Lung (tissue), 11 donors: ENCODE measurements at regions not wholly inside any gene's neighbourhood (a gene's known extent, or its start where the extent isn't known, plus 50 kb on each side); places are given as distances from the start of the nearest gene placed in this dataset.
A peak's percentile ranks its signal among the peaks of the same experiment; 100 is the strongest.

Source experiments
- ATAC-seq: fragments of 200-7000 bp; cut with Tn5 transposase; one replicate; pipeline ENCODE4 v1.9.1; 2020; ENCODE audit warnings: moderate number of reproducible peaks; ENCODE audit not compliant: insufficient read depth, low FRiP score
- DNase-seq, 3 donors: peaks; one replicate each; pipeline ENCODE4 v3.0.0-alpha.2; 2013 to 2017
- H3K27ac ChIP-seq, 2 donors: one replicate each; pipeline ENCODE4 v1.5.1; 2013; ENCODE audit warnings: mild to moderate bottlenecking in 2 of 2, moderate library complexity in 2 of 2, control low read depth in 1 of 2, inconsistent platforms in 1 of 2, low read depth in 1 of 2, low read length in 1 of 2
- H3K27me3 ChIP-seq, 3 donors: one replicate each; pipeline ENCODE4 v1.5.1; 2013; ENCODE audit warnings: low read length in 2 of 3; ENCODE audit not compliant: control insufficient read depth in 3 of 3, insufficient read depth in 3 of 3
- H3K36me3 ChIP-seq, 4 donors: one replicate each; pipeline ENCODE4 v1.5.1; 2013; ENCODE audit warnings: low read length in 4 of 4, mild to moderate bottlenecking in 1 of 4, moderate library complexity in 1 of 4; ENCODE audit not compliant: control insufficient read depth in 4 of 4, insufficient read depth in 4 of 4
- H3K4me1 ChIP-seq, 5 donors: one replicate each; pipeline ENCODE4 v1.5.1; 2013; ENCODE audit warnings: low read length in 5 of 5, mild to moderate bottlenecking in 2 of 5, moderate library complexity in 1 of 5; ENCODE audit not compliant: control insufficient read depth in 5 of 5, insufficient read depth in 5 of 5
- H3K4me3 ChIP-seq: one replicate; pipeline ENCODE4 v1.5.1; 2013; ENCODE audit warnings: mild to moderate bottlenecking, control low read depth, moderate library complexity
- H3K9ac ChIP-seq, 2 donors: one replicate each; pipeline ENCODE4 v1.5.1; 2013; ENCODE audit warnings: low read length in 2 of 2, control low read depth in 1 of 2; ENCODE audit not compliant: insufficient read depth in 1 of 2
- H3K9me3 ChIP-seq, 4 donors: one replicate each; pipeline ENCODE4 v1.5.1; 2013; ENCODE audit warnings: low read length in 3 of 4, mild to moderate bottlenecking in 1 of 4, moderate library complexity in 1 of 4; ENCODE audit not compliant: control insufficient read depth in 4 of 4, insufficient read depth in 3 of 4
- CTCF ChIP-seq: IDR thresholded peaks from 2 replicates; pipeline ENCODE4 v1.5.1; 2012; ENCODE audit warnings: mild to moderate bottlenecking; ENCODE audit errors: control extremely low read depth, extremely low read depth
- WGBS, 2 donors: extraction: QIAGEN DNeasy Blood & Tissue Kit; methylation state at CpG; one replicate each; pipeline ENCODE4 v1.1.7; 2013; 5-methylcytosine and 5-hydroxymethylcytosine counted together
- donor health status: control.
- donor health status: control.
- donor health status: Bipolar disorder and iron deficiency.
- donor health status: healthy.
- donor health status: DM: yes; HTN: yes; CAD: no.

DNA sequence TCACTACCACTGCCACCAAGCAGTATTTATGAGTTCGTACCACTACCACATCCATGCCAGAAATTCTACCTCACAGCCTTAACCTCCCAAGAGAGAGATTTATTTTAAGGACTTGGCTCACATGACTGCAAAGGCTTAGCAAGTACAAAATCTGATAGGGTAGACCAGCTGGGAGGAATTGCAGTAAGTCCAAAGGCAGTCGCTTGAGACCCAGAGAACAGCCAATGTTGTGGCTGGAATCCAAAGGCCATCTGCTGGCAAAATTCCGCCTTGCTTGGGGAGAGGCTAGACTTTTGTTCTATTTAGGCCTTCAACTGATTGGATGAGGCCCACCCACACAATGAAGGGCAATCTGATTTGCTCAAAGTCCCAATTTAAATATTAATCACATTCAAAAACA is 101.4 kb upstream of the STT3B start:
- DNase-seq: peak in 2 of 3 donors; percentile 15 to 24
- Histone ChIP-seq H3K36me3 (no peaks in the 10 kb centered on the region), H3K27ac (no peak overlapping the region), H3K27me3 (no peaks in the 10 kb centered on the region), H3K4me3 (no peak overlapping the region), H3K4me1 (peaks cover 0 to 4% (median 0%) of the 10 kb centered on the region in 5 donors), H3K9ac (no peak overlapping the region), H3K9me3 (no peaks in the 10 kb centered on the region)
- 81 to 90% methylated on average over 3 of the region's 3 CpGs for WGBS, 2 donors
- no peak for TF ChIP-seq CTCF
- no peak for ATAC-seq

GRCh38 chr3:31432897-31433678 is 99.6 kb upstream of the STT3B start:
- 77 to 82% methylated on average over 7 of the region's 7 CpGs for WGBS, 2 donors
- no peak for DNase-seq
- no peak overlapping the region for H3K27ac ChIP-seq

DNA sequence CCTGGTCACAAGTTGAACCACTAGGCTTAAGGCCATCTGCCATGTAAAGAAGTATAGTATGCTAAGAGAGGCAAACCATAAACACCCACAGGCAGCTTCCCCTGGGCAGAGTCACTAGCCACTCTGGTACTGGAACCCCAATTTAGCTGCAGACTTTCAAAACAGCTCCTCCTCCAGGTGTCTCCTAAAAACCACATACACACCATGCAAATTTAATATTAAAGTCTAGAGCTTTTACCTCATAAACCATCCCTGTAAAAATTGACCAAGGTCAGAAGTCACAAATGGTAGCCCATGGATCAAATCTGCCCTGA is 99.1 kb upstream of the STT3B start:
- H3K27me3 ChIP-seq: no peaks in the 10 kb centered on the region
- H3K9me3 ChIP-seq: peaks cover 0 to 14% (median 4%) of the 10 kb centered on the region in 4 donors
- H3K9ac ChIP-seq: no peak overlapping the region
- H3K27ac ChIP-seq: no peak overlapping the region
- no peak overlapping the region for H3K4me3 ChIP-seq
- H3K4me1 ChIP-seq: peaks cover 0 to 4% (median 0%) of the 10 kb centered on the region in 5 donors
- ATAC-seq: no peak
- no peaks in the 10 kb centered on the region for H3K36me3 ChIP-seq
- no peak for DNase-seq
- TF ChIP-seq CTCF: no peak

More at GRCh38 chr3:31432897-31433678, 99.6 kb upstream of the STT3B start:
- no peak for ATAC-seq
- Histone ChIP-seq H3K36me3 (no peaks in the 10 kb centered on the region), H3K9ac (no peak overlapping the region), H3K4me1 (peaks cover 0 to 4% (median 0%) of the 10 kb centered on the region in 5 donors), H3K27me3 (no peaks in the 10 kb centered on the region), H3K4me3 (no peak overlapping the region), H3K9me3 (peaks cover 0 to 14% (median 4%) of the 10 kb centered on the region in 4 donors)
- no peak for TF ChIP-seq CTCF

GRCh38 chr3:31434819-31435218 is 97.9 kb upstream of the STT3B start:
- H3K9ac ChIP-seq: no peak overlapping the region
- DNase-seq: no peak
- no peak overlapping the region for H3K4me3 ChIP-seq
- H3K27me3 ChIP-seq: no peaks in the 10 kb centered on the region
- H3K4me1 ChIP-seq: peaks cover 0 to 4% (median 0%) of the 10 kb centered on the region in 5 donors
- H3K9me3 ChIP-seq: peaks cover 0 to 14% (median 4%) of the 10 kb centered on the region in 4 donors
- no peaks in the 10 kb centered on the region for H3K36me3 ChIP-seq
- H3K27ac ChIP-seq: no peak overlapping the region
- no peak for TF ChIP-seq CTCF
- WGBS, 2 donors: 89 to 100% methylated on average over 1 of the region's 1 CpG
- no peak for ATAC-seq
